ENCODE measurements at regions not wholly inside any gene's neighbourhood (a gene's known extent, or its start where the extent isn't known, plus 50 kb on each side); places are given as distances from the start of the nearest gene placed in this dataset.
"Not testable (repeated sequence)": the region's sequence is repeated elsewhere in the genome, so short reads cannot be mapped to it uniquely, and the experiment has no call there.

- DNase-seq (ENCODE audit: low read depth) = no peak
Measured at GRCh38 chr7:51446356-51446755, 129.7 kb upstream of the COBL start.

GRCh38 chr7:51444936-51445335 is 128.3 kb upstream of the COBL start:
- DNase-seq (ENCODE audit: low read depth) = no peak

GRCh38 chr7:51430480-51431086 is 114.0 kb upstream of the COBL start:
- peak; percentile 13 for DNase-seq (ENCODE audit: low read depth)

DNA sequence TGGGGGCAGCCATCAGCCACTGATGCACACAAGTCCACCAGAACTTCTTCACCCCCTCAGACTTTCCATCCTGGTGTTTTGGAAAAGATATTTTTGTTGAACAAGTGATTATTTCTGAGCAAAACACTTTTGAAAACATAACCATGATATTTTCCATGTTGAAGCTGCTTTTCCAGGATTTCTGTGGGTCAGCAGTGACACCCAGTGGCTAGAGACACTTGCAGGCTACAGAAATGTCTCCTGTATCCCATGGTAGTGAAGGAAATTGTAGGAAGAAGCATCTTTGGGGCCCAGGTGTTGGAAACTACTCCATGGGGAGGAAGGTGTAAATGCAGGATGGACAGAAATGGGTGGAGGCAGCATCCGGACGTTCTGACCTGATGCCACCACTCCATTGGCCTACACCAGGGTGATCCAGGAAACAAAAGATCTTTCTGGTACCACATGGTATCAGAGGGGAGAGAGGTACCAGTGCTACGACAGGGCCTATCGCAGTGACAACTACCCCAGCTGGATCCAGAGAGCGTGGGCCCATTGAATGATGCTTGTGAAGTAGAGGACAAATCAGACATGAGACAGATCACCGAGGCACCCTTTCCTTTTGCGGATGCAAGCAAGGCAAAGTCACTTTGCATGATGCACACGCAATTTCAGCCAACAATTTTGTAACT is 111.7 kb upstream of the COBL start:
- DNase-seq (ENCODE audit: low read depth) = no peak

GRCh38 chr7:51426163-51426562 is 109.6 kb upstream of the COBL start:
- DNase-seq (ENCODE audit: low read depth) = no peak

GRCh38 chr7:51409934-51410333 is 93.3 kb upstream of the COBL start:
- DNase-seq (ENCODE audit: low read depth) = not testable (repeated sequence)

- DNase-seq (ENCODE audit: low read depth) = not testable (repeated sequence)
Measured at GRCh38 chr7:51397608-51398007, 81.0 kb upstream of the COBL start.

GRCh38 chr7:51393003-51393402 is 76.4 kb upstream of the COBL start:
- DNase-seq (ENCODE audit: low read depth) = not testable (repeated sequence)

DNA sequence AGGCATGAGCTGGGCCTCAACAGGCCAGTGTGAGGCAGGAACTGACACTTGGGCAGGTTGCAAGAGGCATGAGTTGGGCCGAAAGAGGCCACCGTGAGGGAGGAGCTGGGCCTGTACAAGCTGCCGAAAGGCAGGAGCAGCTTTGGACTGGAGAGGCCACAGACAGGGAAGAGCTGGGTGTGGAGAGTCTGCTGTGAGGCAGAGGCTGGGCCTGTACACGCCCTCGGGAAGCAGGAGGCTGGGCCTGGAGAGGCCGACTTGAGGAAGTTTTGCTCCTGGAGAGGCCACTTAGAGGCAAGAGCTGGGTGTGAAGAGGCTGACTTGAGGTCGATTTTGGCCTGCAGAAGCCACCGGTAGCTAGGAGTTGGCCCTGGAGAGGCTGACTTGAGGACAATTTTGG is 73.3 kb upstream of the COBL start:
- DNase-seq (ENCODE audit: low read depth) = not testable (repeated sequence)

- DNase-seq (ENCODE audit: low read depth) = not testable (repeated sequence)
Measured at GRCh38 chr7:51389216-51389812, 72.7 kb upstream of the COBL start.

GRCh38 chr7:51388241-51388640 is 71.6 kb upstream of the COBL start:
- not testable (repeated sequence) for DNase-seq (ENCODE audit: low read depth)

- DNase-seq (ENCODE audit: low read depth) = not testable (repeated sequence)
Measured at GRCh38 chr7:51386806-51387568, 70.4 kb upstream of the COBL start.

GRCh38 chr7:51386184-51386583 is 69.6 kb upstream of the COBL start:
- not testable (repeated sequence) for DNase-seq (ENCODE audit: low read depth)

- DNase-seq (ENCODE audit: low read depth) = not testable (repeated sequence)
Measured at GRCh38 chr7:51382243-51382642, 65.6 kb upstream of the COBL start.

DNA sequence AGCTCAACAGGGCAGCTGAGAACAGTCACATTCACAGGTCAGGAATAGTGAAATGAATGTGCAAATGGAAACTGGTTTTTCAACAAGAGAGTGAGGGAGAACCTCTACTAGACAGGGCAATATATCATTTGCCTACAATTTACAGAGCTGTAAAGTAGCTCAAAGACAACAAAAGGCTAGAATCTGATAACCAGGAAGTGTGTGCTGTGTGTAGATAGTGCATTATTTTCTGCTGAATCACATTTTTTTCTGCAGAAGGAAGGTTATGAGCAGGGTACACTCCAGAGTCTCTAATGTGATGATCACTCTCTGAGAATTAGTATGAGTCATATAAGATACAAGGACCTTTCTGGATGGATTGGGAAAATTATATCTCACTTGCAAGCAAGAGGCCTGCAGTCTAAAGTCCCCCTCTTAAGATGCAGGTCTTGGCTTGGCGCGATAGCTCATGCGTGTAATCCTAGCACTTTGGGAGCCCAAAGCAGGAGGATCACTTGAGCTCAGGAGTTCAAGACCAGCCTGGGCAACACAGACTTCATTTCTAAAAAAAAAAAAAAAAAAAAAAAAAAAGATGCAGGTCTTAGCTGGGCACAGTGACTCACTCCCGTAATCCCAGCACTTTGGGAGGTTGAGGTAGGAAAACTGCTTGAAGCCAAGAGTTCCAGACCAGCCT is 59.9 kb upstream of the COBL start:
- DNase-seq (ENCODE audit: low read depth) = peak; percentile 21

GRCh38 chr7:51374936-51375335 is 58.3 kb upstream of the COBL start:
- no peak for DNase-seq (ENCODE audit: low read depth)

GRCh38 chr7:51373607-51374006 is 57.0 kb upstream of the COBL start:
- not testable (repeated sequence) for DNase-seq (ENCODE audit: low read depth)

- no peak for DNase-seq (ENCODE audit: low read depth)
Measured at GRCh38 chr7:51369746-51370145, 53.1 kb upstream of the COBL start.

DNA sequence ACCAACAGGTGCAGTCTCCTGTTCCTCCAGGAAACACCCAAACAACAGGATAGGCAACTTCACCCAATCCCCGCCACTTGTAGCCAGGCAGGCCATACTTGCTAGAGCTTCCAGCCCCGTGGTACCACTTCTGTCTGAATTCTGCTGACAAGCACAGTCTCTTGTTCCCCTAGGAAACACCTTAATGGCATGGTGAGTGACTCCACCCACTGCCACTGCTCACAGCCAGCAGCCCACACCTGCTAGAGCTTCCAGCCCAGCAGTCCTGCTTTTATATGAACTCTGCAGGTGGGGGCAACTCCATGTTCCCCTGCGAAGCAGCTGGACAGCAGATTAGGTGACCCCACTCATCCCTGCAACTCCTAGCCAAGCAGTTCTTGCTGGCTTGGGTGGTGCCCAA is 52.6 kb upstream of the COBL start:
- DNase-seq (ENCODE audit: low read depth) = not testable (repeated sequence)

- no peak for DNase-seq (ENCODE audit: low read depth)
Measured at GRCh38 chr7:51368334-51368733, 51.7 kb upstream of the COBL start.

DNA sequence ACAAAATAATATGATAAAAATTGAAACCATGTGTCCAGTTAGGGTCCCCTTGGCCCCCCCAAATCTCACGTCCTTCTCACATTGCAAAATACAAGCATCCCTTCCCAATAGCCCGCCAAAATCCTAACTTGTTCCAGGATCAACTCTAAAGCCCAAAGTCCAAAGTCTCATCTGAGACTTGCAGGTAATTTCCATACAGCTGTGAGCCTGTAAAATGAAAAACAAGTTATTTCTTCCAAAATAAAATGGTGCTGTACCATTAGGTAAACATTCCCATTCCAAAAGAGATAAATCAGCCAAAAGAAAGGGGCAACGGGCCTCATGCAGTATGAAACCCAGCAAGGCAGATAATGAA is 51.0 kb upstream of the COBL start:
- DNase-seq (ENCODE audit: low read depth) = no peak

DNA sequence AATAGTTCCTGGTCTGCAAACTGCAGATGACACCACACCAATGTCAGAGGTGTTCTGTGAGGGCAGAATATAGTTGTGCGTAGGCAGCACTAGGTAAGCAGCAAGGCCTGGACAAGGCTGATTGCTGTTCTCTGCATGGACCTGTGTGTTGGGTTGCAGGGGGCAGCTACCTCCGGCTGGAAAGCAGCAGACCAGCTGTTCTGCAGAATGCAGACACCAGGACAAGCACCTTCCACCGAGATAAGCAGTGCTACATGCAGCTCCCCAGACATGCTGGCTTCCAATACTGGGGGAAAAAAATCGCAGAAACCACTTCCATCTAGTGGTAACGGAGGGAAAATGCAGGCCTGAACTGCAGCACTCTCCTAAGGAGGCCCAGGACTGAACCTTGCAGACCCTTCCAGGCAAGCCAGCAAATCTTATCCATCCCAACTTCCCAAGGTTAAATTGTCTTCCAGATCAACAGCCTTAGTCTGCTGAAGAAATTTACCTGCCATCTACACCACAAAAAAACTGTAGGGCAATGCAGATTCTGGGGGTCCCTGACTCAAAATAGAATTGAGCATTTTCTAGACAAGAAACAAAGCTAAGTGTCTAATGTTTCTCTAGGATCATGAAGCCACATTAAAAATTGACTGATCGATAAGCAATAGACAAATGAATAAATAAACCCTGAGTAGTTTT is 50.5 kb upstream of the COBL start:
- peak; percentile 22 for DNase-seq (ENCODE audit: low read depth)
